NAMALWA (cell line): ENCODE measurements at regions not wholly inside any gene's neighbourhood (a gene's known extent, or its start where the extent isn't known, plus 50 kb on each side); places are given as distances from the start of the nearest gene placed in this dataset.

Experiments
- DNase-seq: peaks from one replicate; pipeline ENCODE4 v3.0.0-alpha.2; 2015; ENCODE audit warnings: low spot score

DNA sequence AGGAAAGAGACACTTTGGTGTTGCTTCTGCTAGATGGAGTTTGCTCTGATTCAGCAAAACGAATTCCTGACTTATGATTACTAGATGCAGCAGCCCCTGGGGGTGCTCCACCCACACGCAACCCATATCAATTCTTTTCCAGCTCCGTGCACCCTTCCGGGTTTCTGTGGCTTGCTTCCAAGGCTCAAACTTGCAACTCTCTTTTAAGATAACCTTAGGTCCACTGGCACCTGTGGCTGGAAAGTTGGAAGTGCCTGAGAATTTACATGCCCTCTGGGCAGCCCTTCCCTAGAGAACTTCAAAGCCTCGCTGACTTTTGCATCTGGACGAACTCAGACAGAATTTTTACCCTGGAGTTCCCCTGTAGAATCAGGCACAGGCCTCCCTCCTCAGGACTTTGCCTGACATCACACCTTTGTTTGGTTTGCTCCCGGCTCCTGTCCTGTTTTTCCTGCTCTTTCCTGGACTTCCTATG is 224.9 kb downstream of the SNX18 start:
- no peak for DNase-seq

DNA sequence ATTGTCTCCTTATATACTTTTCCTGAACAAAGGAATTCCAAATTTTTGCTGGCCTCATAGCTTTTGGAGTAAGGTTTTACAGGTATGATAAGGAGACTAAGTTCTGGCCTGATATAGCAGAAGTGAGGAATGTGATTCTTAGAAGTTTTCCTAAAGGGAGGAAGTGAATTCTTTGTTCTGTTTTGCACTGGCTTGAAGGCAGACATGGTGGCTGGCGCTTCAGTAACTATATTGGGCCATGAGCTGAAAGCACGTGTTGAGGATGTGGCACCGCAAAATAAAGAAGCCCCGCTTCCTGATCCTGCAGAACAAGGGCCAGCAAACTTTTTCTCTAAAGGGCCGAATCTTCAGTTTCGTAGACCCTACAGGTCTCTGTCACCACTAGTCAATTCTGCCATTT is 224.2 kb downstream of the SNX18 start:
- no peak for DNase-seq

DNA sequence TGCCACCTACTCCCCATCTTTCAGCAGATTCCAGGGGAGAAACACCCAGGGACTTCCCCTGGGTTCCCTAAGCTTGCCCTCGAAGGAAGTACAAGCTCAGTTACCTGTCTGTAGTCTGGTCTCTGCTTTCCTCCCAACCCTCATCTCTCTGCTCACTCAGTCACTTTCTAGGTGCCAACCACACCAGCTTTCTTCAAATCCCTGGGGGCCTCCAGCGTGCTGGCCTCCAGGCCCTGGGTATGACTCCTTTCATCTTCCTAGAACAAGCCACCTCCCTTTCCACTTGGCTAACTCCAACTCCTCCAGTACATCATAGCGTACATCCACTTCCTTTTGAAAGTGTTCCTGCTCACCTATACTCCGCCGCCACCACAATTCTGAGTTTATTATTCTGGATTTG is 222.6 kb downstream of the SNX18 start:
- no peak for DNase-seq

DNA sequence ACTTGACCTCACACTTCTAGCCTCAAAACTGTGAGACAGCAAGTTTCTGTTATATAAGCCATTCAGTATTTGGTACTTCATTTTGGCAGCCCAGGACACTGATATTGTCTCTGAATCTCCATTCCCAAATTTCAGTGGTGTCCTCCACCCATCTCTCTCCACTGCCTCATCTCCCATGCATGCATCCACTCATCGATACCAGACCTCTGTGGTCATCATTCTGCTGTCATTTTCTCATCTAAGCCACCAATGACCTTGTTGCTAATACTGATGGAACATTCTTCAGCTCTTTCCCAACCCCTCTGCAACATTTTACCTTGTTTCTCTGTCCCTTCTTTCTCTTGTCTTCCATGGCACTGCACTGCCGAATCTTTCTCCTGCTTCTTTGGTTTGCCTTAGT is 221.8 kb downstream of the SNX18 start:
- DNase-seq: no peak

DNA sequence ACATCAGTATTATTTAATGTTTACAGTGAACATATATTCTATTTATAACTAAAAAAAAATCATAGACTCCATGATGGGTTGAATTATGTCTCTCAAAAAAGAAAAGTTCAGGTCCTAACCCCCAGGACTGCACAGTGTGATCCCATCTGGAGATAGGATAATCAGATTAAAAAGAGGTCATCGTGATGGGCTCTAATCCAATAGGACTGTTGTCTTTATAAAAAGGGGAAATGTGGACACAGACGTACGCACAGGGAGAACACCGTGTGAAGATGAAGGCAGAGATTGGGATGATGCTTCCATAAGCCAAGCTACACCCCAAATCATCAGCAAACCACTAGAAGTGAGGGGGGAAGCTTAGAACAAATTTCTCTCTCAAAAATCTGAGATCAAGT is 221.4 kb downstream of the SNX18 start:
- no peak for DNase-seq

DNA sequence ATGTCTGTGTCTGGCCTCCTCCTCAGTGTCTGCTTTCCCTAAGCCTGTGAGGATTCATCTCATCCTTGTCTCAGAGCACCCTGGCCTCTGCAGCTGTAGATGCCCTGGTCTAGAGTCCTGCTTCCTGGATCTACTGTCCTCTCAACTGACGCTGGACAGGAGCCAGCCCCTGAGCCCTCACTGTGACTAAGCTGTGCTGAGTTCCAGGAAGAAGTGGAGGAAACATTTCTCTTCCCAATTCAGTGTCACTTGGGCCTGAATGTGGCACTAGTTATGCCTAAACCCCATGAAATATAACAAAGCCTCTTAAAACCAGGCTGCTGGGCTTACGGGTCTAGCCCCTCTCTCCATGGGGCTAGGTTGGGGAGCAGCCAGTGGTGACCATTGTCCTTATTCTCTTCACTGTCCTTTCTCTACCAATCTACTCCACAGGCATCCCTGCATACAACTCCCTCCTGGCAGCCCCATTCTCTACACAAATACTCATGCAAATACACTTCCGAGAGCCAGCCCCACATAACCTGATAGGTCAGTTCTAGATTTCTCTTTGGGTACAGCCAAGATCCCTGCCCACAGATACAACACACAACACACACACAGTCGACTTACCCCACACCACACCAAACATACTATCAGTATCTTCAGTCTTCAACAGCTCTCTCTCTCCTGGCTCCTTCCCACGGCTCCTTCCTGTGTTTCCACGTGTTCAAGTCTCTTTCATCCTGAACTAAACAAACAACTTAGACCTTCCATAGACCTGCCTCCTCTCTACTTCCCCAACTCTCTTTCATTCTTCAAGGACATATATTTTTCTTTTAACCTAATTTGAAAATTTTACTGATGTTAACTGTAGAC is 220.8 kb downstream of the SNX18 start:
- no peak for DNase-seq

DNA sequence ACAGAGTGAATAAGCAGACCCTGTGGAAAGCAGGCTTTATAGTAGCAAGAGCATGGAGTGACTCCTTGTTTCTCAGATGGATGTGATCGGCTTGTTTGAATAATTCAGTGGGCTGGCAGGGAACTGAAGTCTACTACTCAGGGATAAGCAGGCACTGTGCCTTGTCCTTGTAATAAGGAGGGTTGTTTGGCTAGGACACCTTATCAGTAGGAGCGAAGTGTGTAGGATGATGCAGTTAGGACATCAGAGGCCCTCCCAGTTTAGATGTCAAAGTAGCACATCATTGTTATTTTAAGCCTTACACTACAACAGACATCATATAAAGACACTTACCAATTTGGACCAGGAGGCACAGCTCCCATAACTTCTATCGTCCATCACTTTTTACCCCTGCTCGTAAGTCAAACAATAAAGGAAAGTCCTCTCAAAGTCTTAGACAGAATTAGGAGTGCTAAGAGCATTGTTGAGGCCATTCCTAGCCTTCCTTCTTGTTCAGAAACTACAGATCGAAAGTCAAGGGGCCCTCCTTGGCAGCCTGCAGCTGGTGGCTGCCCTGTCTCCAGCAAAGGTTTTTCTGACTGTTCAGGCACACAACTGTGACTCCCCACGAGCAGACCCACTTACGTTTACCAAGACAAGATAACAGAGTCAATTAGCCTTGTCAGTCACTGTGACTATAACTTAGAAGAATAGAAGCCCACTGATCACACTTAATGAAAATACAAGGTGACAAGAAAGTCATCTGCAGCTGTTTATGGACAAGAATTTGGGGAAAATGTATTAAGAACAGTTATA is 218.6 kb downstream of the SNX18 start:
- DNase-seq: no peak

DNA sequence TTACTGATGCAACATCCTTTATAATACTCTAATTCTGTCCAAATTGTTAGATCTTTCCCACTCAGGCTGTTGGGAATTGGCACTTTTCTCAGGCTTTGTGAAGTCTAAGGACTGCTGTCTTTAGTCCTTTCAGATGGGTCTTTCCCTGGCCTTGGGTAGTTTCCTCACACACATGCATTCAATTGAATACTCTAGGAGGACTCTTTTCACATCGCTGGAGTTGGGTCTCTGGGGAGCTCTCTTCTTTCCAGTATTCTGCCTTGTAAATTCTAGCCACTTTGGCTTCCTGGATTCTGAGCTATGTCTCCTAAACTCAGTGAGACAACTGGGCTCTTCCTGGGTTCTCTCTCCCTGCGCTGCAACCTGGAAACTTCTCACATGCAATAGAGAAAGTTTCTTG is 215.5 kb downstream of the SNX18 start:
- DNase-seq: no peak

DNA sequence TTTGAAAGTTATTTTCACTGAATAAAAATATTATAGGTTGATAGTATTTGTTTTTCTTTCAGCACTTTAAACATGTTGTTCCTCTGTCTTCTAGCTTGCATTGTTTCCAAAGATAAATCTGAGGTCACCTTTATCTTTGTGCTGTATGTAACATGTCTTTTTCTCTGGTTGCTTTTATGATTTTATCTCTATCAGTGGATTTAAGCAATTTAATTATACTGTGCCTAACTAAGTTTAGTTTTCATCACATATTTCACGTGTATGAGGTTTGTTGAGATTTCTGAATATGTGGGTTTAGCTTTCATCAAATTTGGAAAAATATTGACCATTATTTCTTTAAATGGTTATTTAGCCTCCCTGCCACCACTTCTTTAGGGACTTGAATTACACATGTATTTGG is 214.5 kb downstream of the SNX18 start:
- DNase-seq: no peak

DNA sequence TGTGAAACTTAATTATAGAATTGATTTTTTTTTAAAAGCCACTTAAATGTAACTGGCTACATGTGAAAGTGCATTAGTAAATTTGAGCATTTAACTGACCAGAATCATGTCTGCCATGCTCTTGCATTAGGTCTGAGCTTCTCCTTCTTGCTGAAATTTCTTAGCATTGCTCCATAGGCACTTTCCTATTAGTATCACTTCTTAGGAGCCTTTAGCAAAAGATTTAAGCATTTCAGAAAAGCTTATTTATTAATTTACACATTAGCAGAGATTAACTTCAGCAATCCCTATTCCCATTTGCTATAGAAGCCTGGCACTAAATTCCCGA is 211.0 kb downstream of the SNX18 start:
- DNase-seq: no peak

DNA sequence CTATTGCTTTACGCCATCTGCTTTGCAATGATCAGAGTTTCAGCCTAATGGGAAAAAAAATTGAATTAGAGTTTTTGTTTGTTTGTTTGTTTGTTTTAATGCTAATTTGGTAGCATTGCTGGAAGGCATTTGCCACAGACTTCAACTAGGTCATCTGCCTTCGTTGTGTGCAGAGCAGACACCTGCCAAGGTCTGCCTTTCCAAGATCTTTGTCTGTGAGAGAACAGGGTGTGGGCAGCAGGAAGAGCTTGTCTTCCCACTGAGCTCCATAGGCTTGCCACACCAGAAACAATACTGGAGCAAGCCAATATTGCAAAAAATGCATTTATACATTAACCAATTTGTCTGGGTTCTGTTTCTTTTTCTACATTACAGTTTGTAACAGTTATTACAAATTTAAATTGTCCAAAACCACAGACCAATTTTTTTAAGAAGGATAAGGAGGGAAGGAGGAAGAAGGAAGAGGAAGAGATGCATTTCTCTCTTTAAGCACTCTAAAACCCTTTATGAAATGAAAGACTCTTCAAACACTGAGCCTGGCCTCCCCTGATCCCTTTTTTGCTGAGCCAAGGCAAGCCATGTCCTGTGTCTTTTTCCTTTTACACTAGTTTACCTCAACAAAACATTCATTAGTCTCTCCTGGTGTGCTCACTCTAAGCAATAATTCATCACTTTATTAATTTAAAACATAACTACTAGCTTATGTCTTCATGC is 210.5 kb downstream of the SNX18 start:
- DNase-seq: no peak

DNA sequence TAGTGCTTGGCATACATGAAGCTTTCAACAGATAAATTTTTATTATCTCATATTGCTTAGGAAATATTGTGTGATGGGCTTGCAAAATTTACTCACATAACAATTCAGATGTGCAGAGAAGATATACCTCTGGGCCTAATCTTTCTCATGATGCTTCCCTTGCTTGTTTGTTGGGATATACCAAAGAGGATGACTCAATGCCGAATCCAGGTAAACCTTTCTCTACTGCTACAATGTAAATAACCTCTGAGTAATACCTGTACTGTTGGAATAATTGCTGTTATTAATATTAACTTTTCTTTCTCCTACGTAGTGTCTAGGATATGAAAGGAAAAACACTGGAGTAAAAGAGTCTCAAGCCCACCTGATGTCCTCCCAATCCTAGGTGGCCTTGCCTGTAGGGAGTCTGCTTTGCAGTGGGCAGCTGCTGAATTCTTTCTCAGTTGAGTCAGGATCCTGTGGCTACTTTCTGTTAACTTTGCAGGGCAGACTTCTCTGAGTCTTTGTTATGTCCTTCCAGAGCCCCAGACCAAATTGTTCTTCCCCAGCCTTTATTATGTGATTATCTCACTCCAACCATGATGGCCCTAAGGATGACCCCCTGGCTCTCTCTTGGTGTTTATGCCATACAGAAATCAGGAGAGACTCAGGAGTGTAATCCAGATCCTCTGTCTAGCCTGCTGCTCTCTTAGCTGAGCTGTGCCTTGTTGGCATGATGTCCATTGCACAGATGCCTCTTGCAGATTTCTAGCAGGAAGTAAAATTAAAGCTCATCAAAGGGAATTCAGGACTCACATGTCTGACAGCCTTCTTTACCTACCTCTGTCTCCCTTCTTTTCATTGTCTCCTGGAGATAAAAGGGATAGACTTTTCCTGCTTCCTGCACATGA is 208.1 kb downstream of the SNX18 start:
- DNase-seq: no peak

DNA sequence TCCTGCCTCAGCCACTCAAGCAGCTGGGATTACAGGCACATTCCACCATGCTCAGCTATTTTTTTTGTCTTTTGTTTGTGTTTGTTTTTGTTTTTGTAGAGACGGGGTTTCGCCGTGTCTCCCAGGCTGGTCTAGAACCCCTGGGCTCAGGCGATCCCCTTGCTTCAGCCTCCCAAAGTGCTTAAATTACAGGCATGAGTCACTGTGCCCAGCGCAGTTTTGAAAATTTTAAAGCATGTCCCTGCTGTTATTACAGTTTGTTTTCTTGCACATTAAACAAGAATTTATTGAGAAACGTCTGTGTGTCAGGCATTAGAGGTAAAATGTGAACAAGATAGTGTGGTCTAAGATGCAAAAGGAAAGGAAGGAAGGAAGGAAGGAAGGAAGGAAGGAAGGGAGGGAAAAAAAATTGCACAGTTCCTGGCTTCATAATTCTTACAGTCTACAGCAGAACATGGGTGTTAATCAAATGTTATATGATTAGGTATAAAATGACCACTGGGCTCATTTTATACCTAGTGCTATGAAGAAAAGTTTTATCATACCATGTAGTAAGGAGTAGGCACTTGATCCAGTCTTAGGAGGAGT is 205.4 kb downstream of the SNX18 start:
- no peak for DNase-seq

DNA sequence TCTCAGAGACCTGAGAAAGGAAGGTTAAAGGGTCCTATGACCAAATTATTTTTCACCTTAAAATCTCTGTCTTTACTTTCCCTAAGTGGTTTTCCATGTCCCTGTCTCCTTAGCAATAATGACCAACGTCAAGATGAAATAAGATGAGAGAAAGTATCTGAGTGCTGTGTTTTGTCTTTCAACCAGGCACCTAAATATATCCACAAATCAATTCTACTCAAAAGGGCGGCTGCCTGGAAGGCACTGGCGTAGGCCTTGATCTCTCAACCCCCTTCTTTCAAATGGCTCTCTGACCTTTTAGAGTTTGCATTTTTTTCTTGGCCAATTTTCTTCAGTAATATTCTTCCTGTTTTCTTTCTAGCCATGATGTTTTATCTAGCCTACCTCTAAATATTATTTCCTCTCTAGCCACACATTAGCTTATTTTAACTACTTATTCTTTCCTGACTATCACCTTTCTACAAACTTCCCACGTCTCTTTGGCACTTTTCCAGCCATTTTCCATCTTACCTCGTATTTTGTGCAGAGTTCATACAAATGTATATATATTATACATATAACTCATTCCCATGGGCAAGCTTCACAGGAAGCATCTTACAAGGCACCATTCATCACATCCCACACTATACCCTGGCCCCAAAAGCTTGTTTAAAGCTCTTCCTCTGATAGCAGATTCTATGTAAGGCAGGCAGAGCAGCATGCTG is 204.5 kb downstream of the SNX18 start:
- no peak for DNase-seq

DNA sequence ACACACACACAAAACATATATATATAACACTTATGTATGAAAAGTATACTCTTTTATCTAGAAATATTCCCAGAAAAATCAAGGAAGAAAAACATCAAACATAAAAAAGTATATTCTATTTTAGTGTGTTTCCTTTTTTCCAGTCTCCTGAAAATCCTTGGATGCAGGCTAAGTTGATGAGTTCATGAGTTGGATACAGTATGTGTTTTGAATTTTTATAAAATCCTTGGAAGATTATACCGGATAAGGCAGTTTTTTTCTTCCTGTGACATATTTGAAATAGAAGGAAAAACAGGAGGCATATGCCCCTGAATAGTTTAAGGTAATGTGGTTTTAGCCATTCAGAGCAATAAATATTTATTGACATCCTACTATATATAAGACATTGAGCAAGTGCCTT is 203.6 kb downstream of the SNX18 start:
- no peak for DNase-seq

DNA sequence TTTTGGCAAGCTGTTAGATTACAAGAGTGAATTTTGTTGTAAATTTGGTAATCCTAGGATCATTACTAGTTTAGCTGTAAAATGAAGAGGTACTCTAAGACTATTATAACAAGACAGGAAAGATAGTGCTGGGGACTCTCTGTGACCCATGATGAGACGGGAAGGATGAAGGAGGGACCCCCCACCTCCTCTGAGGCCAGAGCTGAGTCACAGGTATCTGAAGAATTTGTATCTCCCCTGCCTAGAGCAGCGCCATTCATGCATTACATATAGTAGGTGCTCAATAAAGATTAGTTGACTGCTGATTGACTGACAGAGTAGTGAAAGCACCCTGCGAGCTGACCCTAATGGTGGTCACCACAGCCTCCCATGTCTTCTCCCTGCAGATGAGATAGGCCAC is 202.8 kb downstream of the SNX18 start:
- no peak for DNase-seq

DNA sequence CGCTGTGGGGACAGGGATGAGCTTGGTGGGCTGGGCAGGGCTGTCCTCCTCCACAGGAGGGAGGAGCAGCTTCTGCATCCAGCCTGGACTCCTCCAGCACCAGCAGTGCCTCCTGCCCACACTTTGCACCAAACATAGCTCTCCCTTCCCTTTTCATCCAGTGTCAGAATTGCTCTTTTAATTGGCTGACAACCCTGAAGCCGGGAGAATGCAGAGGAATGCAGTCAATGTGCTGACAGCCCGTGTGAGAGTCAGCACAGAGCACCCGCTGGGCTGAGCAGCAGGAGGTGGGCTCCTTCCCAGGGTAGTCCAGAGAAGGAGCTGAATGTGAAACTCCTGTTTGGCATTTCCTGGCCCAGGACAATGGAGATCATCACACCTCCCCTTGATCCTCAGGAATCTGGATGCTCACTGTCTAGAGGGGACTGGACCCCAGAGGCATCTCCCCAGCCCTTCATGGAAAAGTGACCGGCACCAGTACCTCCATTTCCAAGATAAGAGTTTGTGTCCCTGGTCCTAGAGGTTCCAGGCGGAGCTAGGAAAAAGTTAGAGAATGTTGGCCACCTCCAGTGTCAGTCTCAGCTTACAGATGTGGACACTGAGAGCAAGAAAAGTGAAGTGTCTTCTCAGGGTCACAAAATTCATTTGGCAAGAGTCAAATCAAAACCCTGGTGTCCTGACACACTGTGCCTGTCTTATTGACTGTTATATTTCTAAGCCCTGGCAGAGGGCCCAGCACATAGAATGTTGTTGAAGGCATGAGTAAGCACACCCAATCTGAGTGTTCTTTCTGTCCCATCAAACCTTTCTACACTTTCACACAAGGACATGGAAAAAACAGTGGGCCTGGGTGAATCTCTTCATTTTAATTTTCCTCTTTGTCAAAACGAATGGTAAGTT is 202.1 kb downstream of the SNX18 start:
- DNase-seq: no peak

DNA sequence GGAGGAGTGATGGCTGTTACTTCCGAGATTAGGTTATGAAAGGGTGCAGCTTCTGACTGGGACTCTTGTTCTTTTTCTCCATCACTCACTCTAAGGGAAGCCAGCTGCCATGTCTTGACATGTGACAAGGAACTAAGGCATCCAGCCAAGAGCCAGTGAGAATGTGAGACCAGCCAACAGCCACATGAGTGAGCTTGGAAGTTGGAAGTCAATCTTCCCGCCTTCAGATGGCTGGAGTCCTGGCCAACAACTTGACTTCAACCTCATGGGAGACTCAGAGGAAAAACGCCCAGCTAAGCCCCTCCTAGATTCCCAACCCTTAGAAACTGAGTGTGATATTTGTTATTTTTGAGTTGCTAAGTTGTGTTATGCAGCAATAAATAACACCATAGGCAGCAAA is 201.1 kb downstream of the SNX18 start:
- no peak for DNase-seq

DNA sequence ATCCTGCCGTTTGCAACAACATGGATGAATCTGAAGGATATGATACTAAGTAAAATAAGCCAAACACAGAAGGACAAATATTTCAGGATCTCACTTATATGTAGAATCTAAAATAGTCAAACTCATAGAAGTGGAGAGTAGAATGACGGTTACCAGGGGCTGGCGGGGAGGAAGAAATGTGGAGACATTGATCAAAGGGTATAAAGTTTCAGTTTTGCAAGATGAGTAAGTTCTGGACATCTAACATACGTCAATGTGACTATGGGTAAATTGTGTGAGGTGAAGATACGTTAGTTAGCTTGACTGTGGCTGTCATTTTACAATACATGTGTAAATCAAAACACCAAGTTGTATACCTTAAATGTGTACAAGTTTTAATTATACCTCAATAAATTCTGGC is 200.3 kb downstream of the SNX18 start:
- no peak for DNase-seq

DNA sequence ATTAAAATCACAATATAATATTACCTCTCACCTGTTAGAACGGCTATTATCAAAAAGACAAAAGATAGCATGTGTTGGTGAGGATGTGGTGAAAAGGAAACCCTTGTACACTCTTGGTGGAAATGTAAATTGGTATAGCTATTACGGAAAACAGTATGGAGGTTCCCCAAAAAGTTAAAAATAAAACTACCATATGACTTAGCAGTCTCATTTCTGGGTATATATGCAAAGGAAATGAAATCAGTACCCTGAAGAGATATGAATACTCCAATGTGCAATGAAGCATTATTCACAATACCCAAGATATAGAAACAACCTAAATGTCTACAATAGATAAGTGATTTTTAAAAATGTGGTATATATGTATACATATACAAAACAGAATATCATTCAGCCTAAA is 199.9 kb downstream of the SNX18 start:
- no peak for DNase-seq
